Mesendoderm (in vitro differentiated cells): ENCODE measurements at regions not wholly inside any gene's neighbourhood (a gene's known extent, or its start where the extent isn't known, plus 50 kb on each side); places are given as distances from the start of the nearest gene placed in this dataset.

Source experiments
- DNase-seq: peaks from one replicate; pipeline ENCODE4 v3.0.0; 2013
- H2AK5ac ChIP-seq: 2 replicates; pipeline ENCODE4 v1.6.1; 2013; ENCODE audit warnings: low read length, inconsistent platforms
- H2BK120ac ChIP-seq: 2 replicates; pipeline ENCODE4 v1.6.1; 2013; ENCODE audit warnings: low read depth, mild to moderate bottlenecking, low read length, moderate library complexity, mixed read lengths
- H2BK15ac ChIP-seq: replicated peaks from 2 replicates; pipeline ENCODE4 v1.6.1; 2013; ENCODE audit warnings: low read depth, mild to moderate bottlenecking, moderate library complexity
- H2BK5ac ChIP-seq: 2 replicates; pipeline ENCODE4 v1.6.1; 2013; ENCODE audit warnings: low read length, inconsistent platforms
- H3K18ac ChIP-seq: 2 replicates; pipeline ENCODE4 v1.6.1; 2013; ENCODE audit warnings: mild to moderate bottlenecking, low read length, mixed read lengths
- H3K23ac ChIP-seq: one replicate; pipeline ENCODE4 v1.6.1; 2013; ENCODE audit warnings: low read length
- H3K27ac ChIP-seq: 2 replicates; pipeline ENCODE4 v1.5.1; 2013; ENCODE audit warnings: low read depth, mild to moderate bottlenecking, inconsistent platforms, low read length, moderate library complexity
- H3K27me3 ChIP-seq: 2 replicates; pipeline ENCODE4 v1.6.1; 2013; ENCODE audit warnings: low read length, control low read depth, mild to moderate bottlenecking, inconsistent platforms; ENCODE audit not compliant: insufficient read depth, poor library complexity
- H3K36me3 ChIP-seq: 2 replicates; pipeline ENCODE4 v1.6.1; 2013; ENCODE audit warnings: low read length, inconsistent platforms; ENCODE audit not compliant: control insufficient read depth, insufficient read depth
- H3K4ac ChIP-seq: one replicate; pipeline ENCODE4 v1.6.1; 2013; ENCODE audit warnings: low read depth, mild to moderate bottlenecking, low read length, moderate library complexity
- H3K4me1 ChIP-seq: 2 replicates; pipeline ENCODE4 v1.6.1; 2013; ENCODE audit warnings: low read depth, low read length, inconsistent platforms; ENCODE audit not compliant: control insufficient read depth
- H3K4me2 ChIP-seq: 2 replicates; pipeline ENCODE4 v1.6.1; 2013; ENCODE audit warnings: low read length
- H3K4me3 ChIP-seq: 2 replicates; pipeline ENCODE4 v1.5.1; 2013; ENCODE audit warnings: mild to moderate bottlenecking, low read length
- H3K56ac ChIP-seq: one replicate; pipeline ENCODE4 v1.6.1; 2013; ENCODE audit warnings: low read length
- H3K79me1 ChIP-seq: 2 replicates; pipeline ENCODE4 v1.6.1; 2013; ENCODE audit warnings: low read length, inconsistent platforms
- H3K79me2 ChIP-seq: 2 replicates; pipeline ENCODE4 v1.6.1; 2013; ENCODE audit warnings: mild to moderate bottlenecking, low read length; ENCODE audit not compliant: control insufficient read depth, insufficient read depth
- H3K9ac ChIP-seq: 2 replicates; pipeline ENCODE4 v1.6.1; 2013; ENCODE audit warnings: low read length, inconsistent platforms
- H4K5ac ChIP-seq: one replicate; pipeline ENCODE4 v1.6.1; 2013; ENCODE audit warnings: low read length
- H4K8ac ChIP-seq: one replicate; pipeline ENCODE4 v1.6.1; 2013; ENCODE audit warnings: low read depth, mild to moderate bottlenecking, control low read depth, low read length, moderate library complexity
- WGBS: extraction: QIAGEN DNeasy Blood & Tissue Kit; methylation state at CpG from one replicate; pipeline ENCODE4 v1.1.7; 2013; ENCODE audit warnings: low lambda C conversion rate, missing lambda C conversion rate; ENCODE audit not compliant: insufficient coverage; ENCODE audit errors: extremely low coverage; 5-methylcytosine and 5-hydroxymethylcytosine counted together

- Histone ChIP-seq H2BK15ac (no peak overlapping the region), H4K8ac (no peak overlapping the region), H3K4me3 (no peak overlapping the region), H3K4me1 (no peaks in the 10 kb centered on the region), H3K4me2 (no peak overlapping the region), H3K36me3 (no peaks in the 10 kb centered on the region), H3K18ac (peak overlapping the region; percentile 71), H3K27ac (no peak overlapping the region), H2AK5ac (peak overlapping the region; percentile 29), H3K27me3 (no peaks in the 10 kb centered on the region), H3K79me1 (no peaks in the 10 kb centered on the region), H3K9ac (no peak overlapping the region), H3K79me2 (no peaks in the 10 kb centered on the region), H3K56ac (no peak overlapping the region), H3K4ac (no peak overlapping the region), H3K23ac (no peak overlapping the region), H2BK5ac (no peak overlapping the region), H2BK120ac (no peak overlapping the region), H4K5ac (no peak overlapping the region)
- DNase-seq: no peak
- no CpG with 5 or more reads among the region's 4 CpGs for WGBS
Observed at GRCh38 chr11:110951950-110952503, 239.8 kb upstream of the ARHGAP20 start.

- no peak overlapping the region for H4K8ac ChIP-seq
- peak overlapping the region; percentile 71 for H3K18ac ChIP-seq
- no peak overlapping the region for H4K5ac ChIP-seq
- no CpG with 5 or more reads among the region's 5 CpGs for WGBS
- no peak overlapping the region for H2BK5ac ChIP-seq
- no peaks in the 10 kb centered on the region for H3K27me3 ChIP-seq
- no peaks in the 10 kb centered on the region for H3K36me3 ChIP-seq
- peak; percentile 31 for DNase-seq
- no peaks in the 10 kb centered on the region for H3K79me2 ChIP-seq
- H2BK120ac ChIP-seq: no peak overlapping the region
- no peak overlapping the region for H3K4ac ChIP-seq
- no peak overlapping the region for H3K9ac ChIP-seq
- H3K56ac ChIP-seq: no peak overlapping the region
- H3K4me3 ChIP-seq: no peak overlapping the region
- H3K79me1 ChIP-seq: no peaks in the 10 kb centered on the region
- no peak overlapping the region for H3K4me2 ChIP-seq
- H3K27ac ChIP-seq: no peak overlapping the region
- H2AK5ac ChIP-seq: no peak overlapping the region
- no peak overlapping the region for H3K23ac ChIP-seq
- no peak overlapping the region for H2BK15ac ChIP-seq
- H3K4me1 ChIP-seq: no peaks in the 10 kb centered on the region
Observed at GRCh38 chr11:110951037-110951949, 239.1 kb upstream of the ARHGAP20 start.

- H3K4ac ChIP-seq: no peak overlapping the region
- no peak overlapping the region for H3K56ac ChIP-seq
Observed at GRCh38 chr11:110948112-110948511, 235.9 kb upstream of the ARHGAP20 start.

DNA sequence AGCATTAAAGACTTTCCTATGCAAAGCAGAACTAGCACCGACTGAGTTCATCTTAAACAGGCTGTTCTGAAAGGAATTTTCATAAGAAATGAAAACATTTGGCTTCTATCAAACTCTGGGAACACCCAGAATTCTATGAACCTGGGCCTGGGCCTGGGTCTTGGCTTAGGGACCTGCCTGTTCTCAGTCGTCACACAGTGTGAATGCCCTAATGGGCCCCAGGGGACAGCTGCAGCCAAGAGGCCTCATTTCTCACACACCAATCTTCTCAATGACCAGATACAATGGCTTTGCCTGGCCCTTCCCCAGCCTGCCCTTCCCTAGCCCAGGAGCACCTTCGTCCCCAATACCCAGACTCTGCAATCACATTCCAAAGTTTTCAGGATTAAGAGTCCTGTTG lies 234.9 kb upstream of the ARHGAP20 start:
- Histone ChIP-seq H3K27ac (no peak overlapping the region), H2AK5ac (no peak overlapping the region), H4K8ac (no peak overlapping the region), H2BK120ac (no peak overlapping the region), H3K56ac (no peak overlapping the region), H4K5ac (no peak overlapping the region), H3K4me2 (no peak overlapping the region), H3K36me3 (no peaks in the 10 kb centered on the region), H3K18ac (peak overlapping the region; percentile 6), H3K4me3 (no peak overlapping the region), H3K23ac (no peak overlapping the region), H3K4ac (no peak overlapping the region), H2BK15ac (no peak overlapping the region), H3K9ac (no peak overlapping the region), H3K27me3 (no peaks in the 10 kb centered on the region), H2BK5ac (no peak overlapping the region), H3K4me1 (no peaks in the 10 kb centered on the region), H3K79me2 (no peaks in the 10 kb centered on the region), H3K79me1 (no peaks in the 10 kb centered on the region)
- no CpG with 5 or more reads among the region's 3 CpGs for WGBS
- peak; percentile 37 for DNase-seq

More at GRCh38 chr11:110948112-110948511, 235.9 kb upstream of the ARHGAP20 start:
- Histone ChIP-seq H2BK120ac (no peak overlapping the region), H2BK5ac (no peak overlapping the region), H2BK15ac (no peak overlapping the region), H2AK5ac (no peak overlapping the region), H3K4me2 (no peak overlapping the region), H4K5ac (no peak overlapping the region), H4K8ac (no peak overlapping the region), H3K4me1 (no peaks in the 10 kb centered on the region), H3K27me3 (no peaks in the 10 kb centered on the region), H3K9ac (no peak overlapping the region), H3K27ac (no peak overlapping the region), H3K23ac (no peak overlapping the region), H3K4me3 (no peak overlapping the region), H3K79me1 (no peaks in the 10 kb centered on the region), H3K36me3 (no peaks in the 10 kb centered on the region), H3K18ac (no peak overlapping the region), H3K79me2 (no peaks in the 10 kb centered on the region)
- no CpG with 5 or more reads among the region's 3 CpGs for WGBS
- DNase-seq: no peak

DNA sequence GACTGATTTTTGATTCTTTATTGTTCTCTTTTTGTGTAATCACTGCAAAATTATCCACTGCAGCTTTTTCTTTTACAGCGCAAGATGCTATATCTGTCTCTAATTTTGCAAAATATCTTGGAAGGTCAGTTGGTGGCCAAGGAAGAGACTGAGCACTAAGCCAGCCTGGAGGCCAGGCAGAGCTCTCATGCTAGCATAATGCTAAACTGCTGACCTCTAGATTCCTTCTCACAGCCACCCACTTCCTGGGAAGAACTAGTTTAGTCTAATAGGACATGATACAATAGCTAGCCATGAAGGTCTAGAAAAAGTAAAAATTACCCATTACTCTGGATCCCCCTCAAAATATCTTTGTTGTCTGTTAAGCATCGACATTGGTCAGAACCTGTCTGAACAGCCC lies 227.2 kb upstream of the ARHGAP20 start:
- H3K79me1 ChIP-seq: no peaks in the 10 kb centered on the region
- H3K4me1 ChIP-seq: no peaks in the 10 kb centered on the region
- H3K79me2 ChIP-seq: no peaks in the 10 kb centered on the region
- H3K56ac ChIP-seq: no peak overlapping the region
- H3K36me3 ChIP-seq: no peaks in the 10 kb centered on the region
- no peak overlapping the region for H3K23ac ChIP-seq
- no peak overlapping the region for H3K4ac ChIP-seq
- H4K8ac ChIP-seq: no peak overlapping the region
- WGBS: no CpG with 5 or more reads among the region's 2 CpGs
- no peak overlapping the region for H2AK5ac ChIP-seq
- no peak overlapping the region for H3K4me2 ChIP-seq
- H2BK120ac ChIP-seq: no peak overlapping the region
- H2BK15ac ChIP-seq: no peak overlapping the region
- H4K5ac ChIP-seq: no peak overlapping the region
- no peaks in the 10 kb centered on the region for H3K27me3 ChIP-seq
- no peak for DNase-seq
- no peak overlapping the region for H3K18ac ChIP-seq
- H3K4me3 ChIP-seq: no peak overlapping the region
- no peak overlapping the region for H3K27ac ChIP-seq
- no peak overlapping the region for H3K9ac ChIP-seq
- no peak overlapping the region for H2BK5ac ChIP-seq
